NCI-H1694 (cell line): ENCODE measurements at regions not wholly inside any gene's neighbourhood (a gene's known extent, or its start where the extent isn't known, plus 50 kb on each side); places are given as distances from the start of the nearest gene placed in this dataset.
"Not testable (repeated sequence)": the region's sequence is repeated elsewhere in the genome, so short reads cannot be mapped to it uniquely, and the experiment has no call there.

Source experiments
- DNase-seq: peaks from one replicate; lab custom pipeline; 2025; lab: John Stamatoyannopoulos, UW

DNA sequence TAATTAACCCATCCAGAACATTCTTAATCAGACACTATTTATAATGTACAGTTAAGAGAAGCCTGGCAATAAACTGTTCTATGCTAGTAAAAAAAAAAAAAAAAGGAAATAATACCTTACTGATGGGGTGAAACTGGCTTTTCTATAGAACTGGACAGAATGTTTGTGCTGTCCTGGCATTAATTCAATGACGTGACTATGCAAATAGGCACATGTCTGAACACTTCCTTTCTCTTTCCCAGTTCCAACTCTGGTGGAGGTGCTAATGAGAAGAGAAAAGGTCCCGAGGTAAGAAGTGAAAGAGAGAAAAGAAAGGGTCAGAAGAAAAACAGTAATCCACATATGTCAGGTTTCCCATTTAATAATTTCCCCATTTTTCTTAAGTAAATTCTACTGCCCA is 508.4 kb downstream of the ZEB2 start:
- no peak for DNase-seq

DNA sequence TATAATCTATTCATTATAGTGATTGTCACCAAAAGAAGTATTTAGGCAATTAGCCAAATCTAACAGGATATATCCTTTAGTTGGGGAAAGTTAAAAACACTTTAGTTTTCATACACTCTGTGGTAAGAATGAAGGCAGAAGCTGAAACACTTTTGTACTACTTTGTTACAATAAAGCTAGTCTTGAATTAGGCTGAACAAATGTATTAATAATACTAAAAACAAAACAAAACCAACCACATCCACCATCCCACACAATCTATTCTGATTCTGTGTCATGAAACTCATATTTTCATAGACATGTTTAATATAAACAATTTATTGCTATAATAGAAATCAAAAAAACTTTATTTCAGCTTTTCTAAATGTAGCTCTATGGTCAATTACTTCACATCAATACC is 508.8 kb downstream of the ZEB2 start:
- no peak for DNase-seq

DNA sequence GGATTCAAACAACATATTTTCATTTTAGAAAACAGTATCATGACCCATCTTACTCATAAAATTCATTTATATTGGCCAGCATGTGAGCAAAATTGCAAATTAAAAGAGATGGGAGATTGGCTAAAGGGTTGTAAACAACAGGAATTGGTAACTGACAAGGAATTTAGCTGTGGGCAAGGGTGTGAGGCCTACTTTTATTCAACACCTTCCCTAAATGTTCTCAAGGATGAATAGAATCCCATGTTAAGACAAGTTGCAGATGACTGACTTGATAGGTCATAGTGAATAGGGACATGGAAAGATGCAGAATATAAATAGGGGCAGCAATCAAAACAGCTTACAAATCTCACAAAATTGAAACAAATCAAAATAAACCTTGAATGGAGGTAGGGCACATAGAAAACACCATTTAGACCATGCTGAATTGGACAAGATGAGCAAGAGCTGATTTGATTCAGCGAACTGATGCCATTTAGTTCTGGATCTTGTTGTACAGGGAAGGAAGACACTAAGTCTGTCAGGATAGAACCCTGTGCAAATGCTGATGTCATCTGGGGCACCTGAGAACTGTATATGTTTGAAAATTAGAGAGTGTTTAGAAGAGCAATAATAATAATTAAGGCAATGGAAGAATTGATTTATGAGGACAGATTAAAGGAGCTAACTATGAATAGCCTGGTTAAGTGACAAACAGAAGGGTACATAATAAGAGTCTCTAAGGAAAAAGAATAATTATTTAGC is 509.7 kb downstream of the ZEB2 start:
- DNase-seq = no peak

DNA sequence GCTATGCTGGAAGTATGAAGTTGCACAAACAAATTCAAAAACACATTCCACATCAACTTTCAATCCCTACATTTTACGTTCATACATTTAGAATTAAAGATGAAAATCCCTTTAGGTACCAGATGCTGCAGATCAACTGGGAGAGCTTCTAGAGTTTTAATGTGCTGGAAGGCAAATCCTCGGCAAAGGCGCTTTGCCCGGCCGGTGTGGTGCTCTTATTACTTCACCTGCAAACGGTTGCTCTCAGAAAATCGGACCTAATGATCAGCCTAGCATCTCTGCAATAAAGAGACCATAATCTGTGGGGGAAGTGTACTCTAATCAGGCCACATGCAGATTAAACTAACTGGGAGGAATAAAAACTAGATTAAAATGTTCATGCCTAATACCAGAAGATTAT is 513.8 kb downstream of the ZEB2 start:
- DNase-seq = no peak

DNA sequence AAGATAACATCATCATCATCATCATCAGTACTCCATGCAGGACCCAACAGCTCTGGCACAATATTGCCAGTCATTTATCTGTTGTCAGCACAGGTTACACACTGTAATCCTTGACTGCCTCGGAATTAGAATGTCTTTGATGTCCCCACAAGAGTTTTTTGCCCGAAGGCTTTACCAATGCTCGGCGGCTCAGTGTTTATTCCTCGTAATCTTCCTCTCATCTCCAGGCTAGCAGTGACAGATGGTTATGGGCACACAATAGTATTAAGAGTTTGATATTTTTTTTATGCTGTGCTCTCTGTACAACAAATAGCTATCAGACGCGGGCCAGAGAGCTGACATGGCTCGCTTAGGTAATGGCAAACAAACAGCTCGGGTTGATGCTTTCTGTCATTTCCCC is 515.2 kb downstream of the ZEB2 start:
- peak; percentile 34 for DNase-seq

DNA sequence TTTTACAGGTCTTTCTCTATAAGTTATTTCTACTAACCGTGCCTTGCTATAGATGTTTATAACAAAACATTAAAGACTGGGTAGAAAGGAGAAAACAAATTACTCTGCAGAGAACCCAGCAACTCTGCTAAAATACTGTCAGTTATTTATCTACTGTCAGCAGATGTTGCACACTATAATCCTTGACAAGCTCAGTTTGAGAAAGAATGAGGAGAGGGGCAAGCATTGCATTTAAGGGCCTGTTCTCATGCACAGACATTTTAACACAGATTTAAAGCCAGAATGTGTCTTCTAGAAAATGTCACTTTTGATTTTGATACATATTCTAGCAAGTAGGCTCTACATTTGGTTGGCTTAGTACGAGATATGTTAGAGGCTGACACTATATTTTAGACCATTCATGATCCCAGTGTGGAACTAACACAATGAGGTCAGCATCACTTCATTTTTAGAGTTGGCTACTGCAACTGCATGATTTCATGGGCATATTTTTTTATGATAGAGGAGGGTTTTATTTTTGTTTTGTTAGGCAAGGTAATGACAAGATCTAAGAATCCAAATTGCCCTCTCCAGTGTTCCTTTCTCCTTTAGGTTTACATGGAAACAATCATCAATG is 516.4 kb downstream of the ZEB2 start:
- DNase-seq = no peak

DNA sequence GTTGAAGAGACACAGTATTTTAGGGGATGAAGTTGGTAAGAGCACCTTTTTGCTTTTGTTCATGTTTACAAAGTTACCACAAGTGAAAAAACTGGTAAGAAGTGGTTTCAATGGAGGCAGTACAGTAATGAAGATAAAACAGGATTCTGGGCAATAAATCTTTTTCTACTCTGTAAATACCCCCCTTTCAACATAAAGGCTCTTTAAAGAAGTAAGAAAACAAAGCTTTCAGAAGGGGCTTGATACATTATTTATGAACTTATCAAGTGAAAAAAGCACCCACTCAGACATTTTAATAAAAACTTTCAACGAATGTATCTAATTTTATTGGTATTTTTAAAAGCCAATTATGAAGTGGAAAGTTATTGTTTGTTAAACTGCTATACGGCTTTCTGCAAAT is 522.9 kb downstream of the ZEB2 start:
- no peak for DNase-seq

DNA sequence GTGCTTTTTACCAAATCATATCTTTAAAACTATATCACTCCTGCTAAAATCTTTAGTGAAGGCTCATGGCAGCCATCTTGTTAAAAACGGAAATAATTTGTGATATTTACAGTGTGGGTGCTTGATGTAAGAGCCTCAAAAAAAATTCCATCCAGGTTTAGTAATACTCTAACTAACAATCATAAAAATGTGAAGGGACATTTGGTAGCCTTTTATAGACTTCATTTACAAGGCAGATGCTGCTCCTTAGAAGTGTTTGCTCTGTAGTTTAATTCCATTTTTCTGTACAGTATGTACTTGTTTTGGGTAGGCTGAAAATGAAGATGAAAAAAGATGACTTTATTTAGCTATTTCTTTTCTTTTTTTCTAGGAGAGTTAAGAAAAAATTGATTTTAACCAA is 525.0 kb downstream of the ZEB2 start:
- DNase-seq = no peak

DNA sequence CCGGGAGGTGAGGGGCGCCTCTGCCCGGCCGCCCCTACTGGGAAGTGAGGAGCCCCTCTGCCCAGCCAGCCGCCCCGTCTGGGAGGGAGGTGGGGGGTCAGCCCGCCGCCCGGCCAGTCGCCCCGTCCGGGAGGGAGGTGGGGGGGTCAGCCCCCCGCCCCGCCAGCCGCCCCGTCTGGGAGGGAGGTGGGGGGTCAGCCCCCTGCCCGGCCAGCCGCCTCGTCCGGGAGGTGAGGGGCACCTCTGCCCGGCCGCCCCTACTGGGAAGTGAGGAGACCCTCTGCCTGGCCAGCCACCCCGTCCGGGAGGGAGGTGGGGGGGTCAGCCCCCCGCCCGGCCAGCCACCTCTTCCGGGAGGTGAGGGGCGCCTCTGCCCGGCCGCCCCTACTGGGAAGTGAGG is 528.3 kb downstream of the ZEB2 start:
- not testable (repeated sequence) for DNase-seq

DNA sequence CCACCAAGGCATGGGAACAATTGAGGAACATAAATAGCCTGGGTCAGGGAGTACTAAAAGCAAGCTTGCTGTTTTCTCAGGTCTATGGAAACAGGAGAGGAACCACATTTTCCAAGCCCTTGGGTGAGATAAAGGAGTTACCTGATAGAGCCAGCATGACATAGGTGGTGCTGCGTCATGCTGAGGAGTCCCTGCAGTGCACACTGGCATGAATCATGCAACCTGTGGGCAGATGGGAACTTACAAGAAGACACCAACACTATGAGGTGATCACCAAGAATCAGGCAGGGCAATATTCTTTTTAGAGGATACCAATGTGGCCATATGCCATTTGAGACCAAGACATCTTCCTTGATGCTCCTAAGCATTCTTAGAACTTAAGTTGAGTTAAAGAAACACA is 531.8 kb downstream of the ZEB2 start:
- DNase-seq = no peak

DNA sequence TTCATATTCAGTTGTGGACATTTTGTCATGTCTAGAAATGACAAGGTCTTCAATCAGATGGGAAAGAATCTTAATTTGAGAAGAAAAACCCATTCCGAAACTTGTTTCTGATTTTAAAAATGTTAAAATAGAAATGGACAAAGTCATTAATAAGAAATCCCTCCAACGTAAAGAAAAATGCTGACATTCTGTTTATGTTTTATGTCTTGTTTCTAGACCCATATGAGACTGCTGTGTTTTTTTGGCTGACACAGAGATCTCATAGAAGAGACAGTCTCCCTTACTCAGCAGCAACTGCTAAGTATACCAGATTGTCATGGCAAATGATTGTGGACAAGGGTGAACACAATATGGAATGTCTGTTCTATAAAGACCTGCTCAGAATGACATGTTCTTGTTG is 538.5 kb downstream of the ZEB2 start:
- DNase-seq = no peak

DNA sequence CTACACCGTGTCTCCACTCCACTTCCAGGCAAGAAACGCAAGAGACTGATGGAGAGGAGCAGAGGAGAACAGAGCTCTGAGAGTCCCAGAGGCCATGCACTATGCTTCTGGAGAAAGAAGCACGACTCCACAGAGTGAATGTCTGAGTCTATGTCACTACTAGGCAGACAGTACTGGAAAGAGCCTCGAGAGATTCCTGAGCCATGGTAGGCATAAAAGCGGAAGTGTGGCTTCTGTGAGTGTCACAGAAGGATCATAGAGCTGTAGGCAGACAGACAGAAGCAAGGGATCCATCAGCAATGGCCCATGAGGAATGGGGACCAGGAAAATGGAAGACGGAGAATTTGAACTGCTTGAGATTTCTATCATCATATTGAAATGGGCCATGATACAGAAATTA is 542.6 kb downstream of the ZEB2 start:
- no peak for DNase-seq

DNA sequence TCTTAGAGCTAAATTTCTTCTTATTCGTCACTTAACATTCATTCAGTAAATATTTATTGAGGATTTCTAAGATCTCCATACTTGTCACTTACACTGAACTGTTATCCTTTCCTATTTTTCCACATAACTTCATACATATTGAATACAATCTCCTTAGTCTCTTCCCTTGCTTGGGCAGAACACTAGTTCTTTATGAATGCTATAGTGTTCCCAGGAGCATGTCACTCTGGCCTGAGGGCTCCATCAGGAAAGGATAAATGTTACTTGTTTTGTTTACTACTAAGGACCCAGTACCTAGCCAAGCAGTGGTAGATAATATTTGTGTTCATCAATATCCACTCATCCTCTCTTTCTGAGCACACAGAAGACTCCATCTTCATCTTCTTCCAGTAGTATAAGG is 544.7 kb downstream of the ZEB2 start:
- DNase-seq = no peak

DNA sequence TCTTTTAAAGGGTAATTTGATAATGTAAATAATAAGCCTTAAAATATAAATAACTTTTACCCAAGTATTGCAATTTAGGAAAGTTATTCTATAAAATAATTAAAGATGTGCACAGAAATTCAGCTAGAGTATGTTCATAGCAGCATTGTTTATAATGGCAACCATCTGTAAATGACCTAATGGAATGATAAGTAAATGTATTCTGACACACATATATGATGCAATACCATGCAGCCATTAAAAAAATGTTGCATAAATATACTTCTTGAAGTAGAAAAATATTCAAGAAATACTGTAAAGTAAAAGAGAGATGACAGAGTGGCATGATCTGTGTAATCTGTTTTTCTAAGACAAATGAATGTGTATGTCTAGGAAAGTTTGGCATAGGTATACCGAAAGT is 545.7 kb downstream of the ZEB2 start:
- DNase-seq = no peak

DNA sequence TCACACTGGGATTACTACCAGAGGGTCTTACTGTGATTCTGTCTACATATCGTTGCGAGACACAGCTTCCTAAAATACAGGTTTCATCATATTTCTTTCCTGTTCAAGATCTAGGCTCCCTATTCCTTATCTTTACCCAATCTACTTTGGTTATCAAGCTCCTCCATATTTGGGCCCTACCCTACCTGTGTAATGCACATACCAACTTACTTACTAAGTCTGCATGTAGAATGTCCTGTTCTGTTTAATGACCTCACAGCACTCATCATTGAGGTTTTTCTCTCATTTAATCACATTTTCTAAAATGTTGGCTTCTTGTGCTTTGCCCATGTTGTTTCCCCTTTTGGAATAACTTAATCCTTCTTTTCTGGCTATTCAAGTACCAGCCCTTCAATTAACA is 551.1 kb downstream of the ZEB2 start:
- DNase-seq = no peak

DNA sequence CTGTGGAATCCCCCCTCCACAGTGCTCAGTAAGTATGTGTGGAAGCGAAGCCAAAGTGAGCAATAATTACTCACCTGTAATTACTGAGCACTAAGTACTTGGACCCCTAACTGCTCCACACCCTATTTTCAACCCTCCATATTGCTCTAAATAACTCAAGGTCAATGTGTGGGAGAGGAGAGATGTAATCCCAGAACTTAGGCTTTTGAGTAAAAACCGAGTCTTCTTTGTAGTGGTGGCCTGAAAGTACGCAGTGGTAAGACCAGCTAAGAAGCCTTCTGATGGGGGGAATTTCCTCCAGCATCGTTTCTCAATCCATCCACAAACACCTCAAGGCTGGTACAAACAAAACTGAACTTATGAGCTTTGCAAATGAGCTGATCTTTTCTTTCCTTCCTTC is 551.6 kb downstream of the ZEB2 start:
- no peak for DNase-seq

DNA sequence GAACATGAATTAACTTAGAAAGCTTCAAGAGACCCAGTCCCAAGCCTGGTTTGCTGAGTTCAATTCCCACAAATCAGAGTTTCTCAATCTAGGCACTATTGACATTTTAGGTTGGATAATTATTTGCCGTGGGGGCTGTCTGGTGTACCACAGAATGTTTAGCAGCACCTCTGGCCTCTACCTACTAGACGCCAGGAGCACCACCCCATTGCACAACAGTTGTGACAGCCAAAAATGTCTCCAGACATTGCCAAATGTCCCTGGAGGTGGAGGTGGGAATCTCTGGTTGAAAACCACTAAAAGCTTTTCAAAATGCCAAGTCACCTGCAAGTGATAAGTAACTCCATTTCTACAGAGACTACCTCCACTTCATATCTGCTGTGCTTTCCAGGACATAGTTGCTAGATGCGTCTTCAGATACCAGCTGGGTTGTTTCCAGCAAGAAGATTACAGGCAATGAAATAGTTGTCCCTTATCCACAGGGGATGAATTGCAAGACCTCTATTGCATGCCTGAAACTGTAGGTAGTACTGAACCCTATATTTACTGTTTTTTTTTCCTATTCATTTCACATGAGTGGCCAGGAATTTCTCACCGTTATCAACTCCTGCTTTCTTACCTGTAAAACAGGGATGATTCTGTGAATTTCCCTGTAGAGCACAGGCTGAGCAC is 554.3 kb downstream of the ZEB2 start:
- no peak for DNase-seq

DNA sequence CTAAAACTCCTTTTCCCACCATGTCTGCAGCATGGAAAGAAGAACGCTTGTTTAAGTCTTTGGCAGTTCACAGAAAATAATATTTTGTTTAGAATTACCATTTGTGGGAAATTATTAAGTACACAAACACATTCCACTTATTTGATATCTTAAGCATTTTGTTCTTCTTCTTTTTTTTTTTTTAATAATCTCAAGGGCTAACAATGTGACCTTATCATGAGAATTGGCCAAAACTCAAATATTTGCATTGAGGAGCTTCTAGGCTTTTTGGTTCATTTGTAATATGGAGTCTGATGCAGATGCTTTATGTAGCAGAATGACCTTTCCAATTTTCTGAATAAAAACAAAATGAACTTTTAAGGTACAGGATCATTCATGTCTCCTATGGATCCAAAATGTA is 555.0 kb downstream of the ZEB2 start:
- DNase-seq = no peak

DNA sequence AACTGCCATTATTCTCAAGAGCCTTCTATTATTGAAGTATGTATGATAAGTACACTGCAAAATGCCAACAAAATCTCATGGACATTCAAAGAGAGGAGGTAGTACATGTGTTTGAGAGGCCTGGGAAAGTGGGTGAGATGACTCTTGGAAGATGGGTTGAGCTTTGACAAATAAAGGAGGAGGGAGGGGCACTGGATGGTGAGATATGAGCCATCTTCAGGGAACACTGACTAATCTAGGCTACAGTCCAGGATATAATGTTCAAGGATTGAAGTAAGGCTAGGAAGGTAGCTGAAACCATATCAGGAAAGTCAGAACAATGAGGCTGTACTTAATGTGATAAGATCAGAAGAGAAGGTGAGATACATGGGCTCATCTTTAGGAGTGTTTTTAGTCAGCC is 559.7 kb downstream of the ZEB2 start:
- DNase-seq = no peak

DNA sequence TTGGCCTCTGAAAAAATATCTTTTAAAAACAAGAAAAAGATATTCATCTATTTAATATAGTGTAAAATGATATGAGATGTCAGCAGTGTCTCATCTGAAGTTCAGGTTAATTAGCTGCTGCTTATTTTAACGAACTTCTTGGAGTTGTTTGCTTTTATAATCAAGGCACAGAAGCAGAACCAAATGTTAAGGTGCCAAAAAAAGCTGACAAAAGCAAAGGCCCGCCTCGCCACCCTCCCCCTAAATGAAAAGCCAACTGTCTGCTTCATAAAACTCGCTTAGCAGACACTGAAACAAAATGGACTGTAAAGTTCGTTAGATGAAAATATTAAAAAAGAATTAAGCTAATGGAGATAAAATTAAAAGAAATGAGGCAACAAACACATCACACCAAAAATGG is 562.6 kb downstream of the ZEB2 start:
- DNase-seq = no peak

DNA sequence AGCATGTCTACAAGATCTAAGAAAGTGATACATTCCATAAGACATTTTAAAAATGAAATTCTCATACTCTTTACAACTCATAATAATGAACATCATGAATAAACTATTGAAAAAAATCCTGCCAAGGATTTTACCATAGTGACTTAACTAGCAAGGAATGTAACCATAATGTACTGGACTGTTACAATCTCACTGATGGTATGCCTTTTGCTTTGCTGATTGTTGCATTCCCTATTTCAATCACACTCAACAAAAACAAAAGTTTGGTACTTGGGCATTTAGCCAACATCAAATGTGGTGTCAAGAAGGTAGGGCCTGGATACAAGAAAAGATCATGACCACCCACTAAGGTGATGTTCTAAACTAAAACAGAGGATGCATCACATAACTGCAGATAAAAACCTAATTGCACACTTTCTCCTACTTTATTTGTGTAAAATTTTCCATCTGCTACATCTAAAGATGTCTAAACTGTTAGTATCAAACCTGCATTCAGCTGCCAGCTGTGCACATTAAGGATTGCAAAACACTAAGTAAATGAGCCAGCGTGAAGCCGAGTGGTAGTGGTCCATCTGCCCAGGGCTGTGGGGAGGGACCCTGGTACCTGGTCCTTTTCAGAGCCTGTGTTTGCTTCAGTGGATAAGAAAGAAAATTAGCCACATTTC is 564.4 kb downstream of the ZEB2 start:
- peak; percentile 65 for DNase-seq

DNA sequence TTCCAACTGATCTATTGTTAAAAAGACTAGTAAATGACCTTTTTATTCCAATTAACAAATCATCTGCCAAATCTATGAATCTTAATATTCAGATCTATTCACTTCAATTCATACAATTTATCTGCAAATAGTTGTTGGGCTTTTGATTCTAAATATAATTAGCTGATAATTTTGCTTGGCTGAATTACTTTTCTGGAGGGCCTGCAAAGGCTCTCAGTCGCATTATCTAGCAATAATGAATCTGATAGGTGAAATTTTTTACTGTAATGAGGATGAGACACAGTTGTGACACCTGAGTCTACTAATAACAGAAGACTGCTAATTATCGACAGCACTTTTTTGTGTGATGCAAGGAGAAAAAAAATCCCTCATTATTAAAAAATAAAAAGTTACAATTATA is 565.1 kb downstream of the ZEB2 start:
- no peak for DNase-seq

DNA sequence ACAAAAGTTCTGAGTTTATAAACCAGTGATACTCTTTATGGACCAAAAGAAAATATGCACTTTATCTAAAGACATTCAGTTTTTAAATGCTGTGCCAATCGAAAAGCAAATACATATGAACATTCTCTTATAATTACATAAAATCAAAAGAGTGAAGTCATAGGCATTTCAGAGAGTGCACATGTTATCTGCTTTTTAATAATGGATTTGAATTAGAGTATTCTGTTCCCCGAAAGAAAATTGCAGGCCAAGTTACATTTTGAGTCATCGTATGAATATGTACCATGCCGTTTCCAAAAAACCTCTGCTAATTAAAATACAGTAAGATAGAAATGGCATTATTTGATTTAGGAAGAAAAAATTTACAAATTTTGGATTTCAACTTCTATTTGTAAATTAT is 565.7 kb downstream of the ZEB2 start:
- DNase-seq = no peak
